Pancreas (tissue), 10 donors: ENCODE measurements at regions not wholly inside any gene's neighbourhood (a gene's known extent, or its start where the extent isn't known, plus 50 kb on each side); places are given as distances from the start of the nearest gene placed in this dataset.

Experiments used
- ATAC-seq, 4 donors: fragments of 200-7000 bp; cut with Tn5 transposase; one replicate each; pipeline versions ENCODE4 v1.8.0 to v1.9.1; 2020; ENCODE audit warnings: mild to moderate bottlenecking in 4 of 4, moderate library complexity in 4 of 4
- DNase-seq, 6 donors: peaks; one replicate each; pipeline ENCODE4 v3.0.0-alpha.2; 2020
- FAIRE-seq: peaks from 2 replicates; lab custom pipeline; 2012; peaks lifted over from hg19 to GRCh38; lab: Jason Lieb, UNC
- H3K27ac ChIP-seq, 4 donors: fragments of 200-600 bp; sonication (generic); 1 replicate in 3 of 4; 2 replicates in 1 of 4; pipeline versions ENCODE4 v1.5.0 to v1.8.0; 2020
- H3K27me3 ChIP-seq, 4 donors: fragments of 200-600 bp; one replicate each; pipeline ENCODE4 v1.8.0; 2021
- H3K36me3 ChIP-seq, 3 donors: fragments of 200-600 bp; sonication (generic) in 1 of 3; one replicate each; pipeline versions ENCODE4 v1.5.0 to v1.8.0; 2020 to 2021
- H3K4me1 ChIP-seq, 3 donors: fragments of 200-600 bp; one replicate each; pipeline ENCODE4 v1.8.0; 2021
- H3K4me3 ChIP-seq, 4 donors: fragments of 200-600 bp; sonication (generic) in 2 of 4; one replicate each; pipeline versions ENCODE4 v1.5.0 to v1.8.0; 2020 to 2021
- H3K9me3 ChIP-seq, 4 donors: fragments of 200-600 bp; one replicate each; pipeline ENCODE4 v1.8.0; 2021
- WGBS, 2 donors: extraction: QIAGEN DNeasy Blood & Tissue Kit; methylation state at CpG; one replicate each; pipeline ENCODE4 v1.1.7; 2013; 5-methylcytosine and 5-hydroxymethylcytosine counted together
- intact Hi-C, 3 donors: fragments of 100-400 bp; cut with DNase I; formaldehyde crosslinking; loops; one replicate each; pipeline versions ENCODE4 v1.11.1 to v1.14.2; 2022
- TF ChIP-seq, protein P1 (sequence below), 4 donors: fragments of 200-600 bp; sonication (generic) in 3 of 4; IDR thresholded peaks; one replicate each; pipeline versions ENCODE4 v1.5.0 to v1.8.0; 2021; ENCODE audit warnings: antibody characterized with exemption in 4 of 4
- donor health status: healthy with polysubstance abuse.
- donor health status: DM: no; HTN: no; CAD: no; lungs with moderate emphysema.
- donor health status: DM: no; HTN: no; CAD: no.
- donor health status: control.
- donor health status: control.
- donor health status: Bipolar disorder and iron deficiency.
- donor health status: DM: yes; HTN: yes; CAD: no.
- donor health status: DM: no; HTN: no; CAD: no.
- donor health status: DM: no; HTN: no; CAD: no.
- donor health status: DM: yes; HTN: yes; CAD: no.

- no peaks in the 10 kb centered on the region for H3K36me3 ChIP-seq
- no peak for ATAC-seq
- FAIRE-seq, result no peak
- H3K4me1 ChIP-seq, result no peaks in the 10 kb centered on the region
- no peaks in the 10 kb centered on the region for H3K9me3 ChIP-seq
- intact Hi-C loops, result no loop called here
- no peak overlapping the region for H3K27ac ChIP-seq
- no peak overlapping the region for H3K4me3 ChIP-seq
- no peak for DNase-seq
- no peaks in the 10 kb centered on the region for H3K27me3 ChIP-seq
- TF ChIP-seq, protein P1, sequence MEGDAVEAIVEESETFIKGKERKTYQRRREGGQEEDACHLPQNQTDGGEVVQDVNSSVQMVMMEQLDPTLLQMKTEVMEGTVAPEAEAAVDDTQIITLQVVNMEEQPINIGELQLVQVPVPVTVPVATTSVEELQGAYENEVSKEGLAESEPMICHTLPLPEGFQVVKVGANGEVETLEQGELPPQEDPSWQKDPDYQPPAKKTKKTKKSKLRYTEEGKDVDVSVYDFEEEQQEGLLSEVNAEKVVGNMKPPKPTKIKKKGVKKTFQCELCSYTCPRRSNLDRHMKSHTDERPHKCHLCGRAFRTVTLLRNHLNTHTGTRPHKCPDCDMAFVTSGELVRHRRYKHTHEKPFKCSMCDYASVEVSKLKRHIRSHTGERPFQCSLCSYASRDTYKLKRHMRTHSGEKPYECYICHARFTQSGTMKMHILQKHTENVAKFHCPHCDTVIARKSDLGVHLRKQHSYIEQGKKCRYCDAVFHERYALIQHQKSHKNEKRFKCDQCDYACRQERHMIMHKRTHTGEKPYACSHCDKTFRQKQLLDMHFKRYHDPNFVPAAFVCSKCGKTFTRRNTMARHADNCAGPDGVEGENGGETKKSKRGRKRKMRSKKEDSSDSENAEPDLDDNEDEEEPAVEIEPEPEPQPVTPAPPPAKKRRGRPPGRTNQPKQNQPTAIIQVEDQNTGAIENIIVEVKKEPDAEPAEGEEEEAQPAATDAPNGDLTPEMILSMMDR (IDR thresholded peaks at IDR 0.05), result no peak
Observed at GRCh38 chr2:164110515-164110914, 374.7 kb upstream of the FIGN start.

DNA sequence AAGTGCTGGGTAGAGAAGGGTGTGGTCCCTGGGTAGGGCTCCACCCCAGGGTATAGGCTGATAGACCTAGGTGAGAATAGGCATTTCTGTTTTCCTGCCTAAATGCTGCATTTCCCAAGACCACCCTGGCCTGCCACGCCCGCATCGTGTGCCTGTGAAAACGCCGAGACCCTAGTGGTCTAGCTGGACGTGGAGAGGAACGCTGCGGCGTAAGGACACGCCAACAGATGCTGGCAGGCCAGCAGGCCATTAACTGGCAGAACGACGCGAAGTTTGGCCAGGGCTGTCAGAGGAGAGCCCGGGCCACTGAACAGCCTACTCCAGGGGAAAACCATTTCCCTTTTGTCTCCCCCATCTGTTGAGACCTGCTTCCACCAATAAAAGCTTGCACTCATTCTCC is 373.2 kb upstream of the FIGN start:
- H3K4me3 ChIP-seq, result no peak overlapping the region
- FAIRE-seq, result no peak
- WGBS, 2 donors, result 82 to 89% methylated on average over 14 of the region's 14 CpGs
- no peak for ATAC-seq
- peak in 1 of 6 donors; percentile 41 for DNase-seq
- H3K36me3 ChIP-seq, result no peaks in the 10 kb centered on the region
- intact Hi-C loops, result no loop called here
- H3K27ac ChIP-seq, result no peak overlapping the region
- TF ChIP-seq, protein P1 (IDR thresholded peaks at IDR 0.05), result no peak
- no peaks in the 10 kb centered on the region for H3K27me3 ChIP-seq
- H3K9me3 ChIP-seq, result no peaks in the 10 kb centered on the region
- H3K4me1 ChIP-seq, result no peaks in the 10 kb centered on the region

GRCh38 chr2:164103271-164103670 is 367.5 kb upstream of the FIGN start:
- WGBS, 2 donors, result 53 to 62% methylated on average over 6 of the region's 6 CpGs
- TF ChIP-seq, protein P1 (IDR thresholded peaks at IDR 0.05), result no peak
- intact Hi-C loops, result no loop called here
- Histone ChIP-seq H3K9me3 (no peaks in the 10 kb centered on the region), H3K27ac (no peak overlapping the region), H3K4me3 (no peak overlapping the region), H3K4me1 (no peaks in the 10 kb centered on the region), H3K36me3 (no peaks in the 10 kb centered on the region), H3K27me3 (no peaks in the 10 kb centered on the region)
- FAIRE-seq, result no peak
- no peak for ATAC-seq
- DNase-seq, result no peak

GRCh38 chr2:164102366-164102765 is 366.6 kb upstream of the FIGN start:
- no peak overlapping the region for H3K4me3 ChIP-seq
- H3K27ac ChIP-seq, result no peak overlapping the region
- no peaks in the 10 kb centered on the region for H3K36me3 ChIP-seq
- no peaks in the 10 kb centered on the region for H3K4me1 ChIP-seq
- FAIRE-seq (no peak), DNase-seq (no peak), ATAC-seq (no peak)
- no peaks in the 10 kb centered on the region for H3K27me3 ChIP-seq
- 33 to 34% methylated on average over 1 of the region's 1 CpG for WGBS, 2 donors
- no peaks in the 10 kb centered on the region for H3K9me3 ChIP-seq
- TF ChIP-seq, protein P1 (IDR thresholded peaks at IDR 0.05), result no peak
- intact Hi-C loops, result no loop called here

- intact Hi-C loops, result no loop called here
- no peak overlapping the region for H3K4me3 ChIP-seq
- H3K4me1 ChIP-seq, result no peaks in the 10 kb centered on the region
- no peak overlapping the region for H3K27ac ChIP-seq
- H3K36me3 ChIP-seq, result no peaks in the 10 kb centered on the region
- ATAC-seq (no peak), DNase-seq (no peak), FAIRE-seq (no peak)
- WGBS, 2 donors, result 54 to 62% methylated on average over 4 of the region's 4 CpGs
- H3K9me3 ChIP-seq, result no peaks in the 10 kb centered on the region
- H3K27me3 ChIP-seq, result no peaks in the 10 kb centered on the region
- TF ChIP-seq, protein P1 (IDR thresholded peaks at IDR 0.05), result no peak
Observed at GRCh38 chr2:164091673-164092072, 355.9 kb upstream of the FIGN start.
